GM18873 (cell line): ENCODE measurements at regions not wholly inside any gene's neighbourhood (a gene's known extent, or its start where the extent isn't known, plus 50 kb on each side); places are given as distances from the start of the nearest gene placed in this dataset.
"Not testable (repeated sequence)": the region's sequence is repeated elsewhere in the genome, so short reads cannot be mapped to it uniquely, and the experiment has no call there.

Experiments used
- ATAC-seq: cut with Tn5 transposase; IDR thresholded peaks from one replicate; pipeline ENCODE4 v1.9.1; 2021; ENCODE audit warnings: mild to moderate bottlenecking, moderate library complexity, moderate number of reproducible peaks; ENCODE audit not compliant: unreplicated experiment, low FRiP score

DNA sequence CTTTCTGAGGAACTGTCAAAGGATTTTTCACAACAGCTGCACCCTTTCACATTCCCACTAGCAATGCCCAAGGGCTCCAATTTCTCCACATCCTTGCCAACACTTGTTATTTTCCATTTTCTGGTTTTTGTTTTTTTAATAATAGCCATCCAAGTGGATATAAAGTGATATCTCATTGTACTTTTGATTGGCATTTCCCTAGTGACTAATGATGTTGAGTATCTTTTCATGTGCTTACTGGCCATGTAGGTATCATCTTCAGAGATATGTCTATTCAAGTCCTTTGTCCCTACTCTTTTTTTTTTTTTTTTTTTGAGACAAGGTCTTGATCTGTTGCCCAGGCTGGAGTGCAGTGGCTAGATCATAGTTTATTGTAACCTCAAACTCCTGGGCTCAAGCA, 115.8 kb upstream of the HAND1 start:
- no peak for ATAC-seq

DNA sequence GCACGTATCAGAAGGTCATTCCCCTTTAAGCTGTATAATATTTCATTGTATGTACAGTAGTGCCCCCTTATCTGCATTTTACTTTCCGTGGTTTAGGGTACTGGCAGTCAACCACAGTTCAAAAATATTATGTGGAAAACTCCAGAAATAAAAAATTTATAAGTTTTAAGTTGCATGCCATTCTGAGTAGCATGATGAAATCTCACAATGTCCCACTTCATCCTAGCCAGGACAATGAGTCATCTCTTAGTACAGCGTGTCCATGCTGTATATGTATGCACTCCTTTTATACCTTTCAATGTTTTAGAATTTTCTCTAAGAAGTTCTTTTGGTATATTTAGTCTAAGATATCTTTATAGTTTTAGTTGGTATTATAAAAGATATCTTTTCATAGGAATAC, 115.0 kb upstream of the HAND1 start:
- no peak for ATAC-seq

DNA sequence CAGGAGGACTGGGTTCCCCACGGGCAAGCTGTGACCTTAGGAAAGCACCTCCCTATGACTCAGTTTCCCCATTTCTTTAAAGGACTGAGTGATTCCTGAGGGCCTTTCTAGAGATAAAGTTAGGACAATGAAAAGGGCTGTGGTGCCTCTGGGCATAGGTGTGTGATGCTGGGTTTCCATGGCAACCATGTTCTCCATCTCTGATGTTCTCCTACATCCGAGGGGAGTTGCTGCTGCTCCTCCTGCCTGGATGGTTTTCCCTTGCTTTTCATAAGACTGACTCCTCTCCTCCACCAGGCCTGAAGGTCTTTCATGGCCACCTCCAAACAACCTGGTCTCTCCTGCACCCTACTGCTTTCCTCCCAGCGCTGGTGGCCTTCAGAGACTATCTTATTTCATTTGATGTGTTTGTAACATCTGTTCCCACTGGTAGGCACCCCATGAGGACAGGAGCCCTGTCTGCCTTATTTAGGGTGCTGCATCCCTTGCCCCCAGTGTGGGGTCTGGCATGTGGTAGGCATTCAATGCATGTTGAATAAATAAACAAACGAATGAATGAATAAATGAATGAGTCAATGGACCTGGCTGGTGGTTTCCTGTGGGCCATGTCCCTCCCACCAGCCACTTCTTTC, 112.2 kb upstream of the HAND1 start:
- ATAC-seq, result no peak

DNA sequence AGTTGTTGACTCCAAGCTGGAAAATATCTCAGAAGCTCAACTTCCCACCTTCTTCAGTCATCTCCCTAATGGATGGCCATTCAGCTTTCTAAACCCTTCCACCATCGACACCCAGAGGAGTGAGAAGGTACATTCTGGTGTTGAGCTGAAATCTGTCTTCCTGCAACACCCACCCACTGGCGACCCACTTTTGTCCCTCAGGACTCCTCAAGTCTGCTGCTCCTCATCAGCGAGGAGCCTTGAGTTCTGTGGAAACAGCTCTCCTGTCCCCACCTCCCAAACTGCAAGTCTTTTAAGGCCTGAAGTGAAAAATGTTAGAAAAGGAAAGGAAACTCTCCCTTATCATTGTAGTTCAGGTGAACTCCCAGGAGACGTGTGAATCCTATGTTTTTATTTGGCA, 111.5 kb upstream of the HAND1 start:
- no peak for ATAC-seq

DNA sequence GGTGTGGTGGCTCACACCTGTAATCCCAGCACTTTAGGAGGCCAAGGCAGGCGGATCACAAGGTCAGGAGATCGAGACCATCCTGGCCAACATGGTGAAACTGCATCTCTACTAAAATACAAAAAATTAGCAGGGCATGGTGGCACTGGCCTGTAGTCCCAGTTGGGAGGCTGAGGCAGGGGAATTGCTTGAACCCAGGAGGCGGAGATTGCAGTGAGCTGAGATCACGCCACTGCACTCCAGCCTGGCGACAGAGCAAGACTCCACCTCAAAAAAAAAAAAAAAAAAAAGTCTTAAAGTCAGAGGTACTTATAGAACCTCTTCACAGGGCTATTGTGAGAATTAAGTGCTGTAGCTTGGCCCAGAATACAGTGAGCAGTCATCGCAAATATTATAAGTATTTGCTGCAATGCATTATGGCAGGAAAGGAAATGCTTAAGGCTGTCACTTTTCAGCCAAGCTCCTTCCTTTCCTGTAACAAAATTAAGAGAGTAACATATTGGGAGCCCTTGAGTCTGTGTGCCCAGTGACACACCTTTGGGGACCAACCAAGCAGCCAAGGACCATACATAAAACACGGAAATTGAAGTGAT, 110.9 kb upstream of the HAND1 start:
- ATAC-seq, result not testable (repeated sequence)

DNA sequence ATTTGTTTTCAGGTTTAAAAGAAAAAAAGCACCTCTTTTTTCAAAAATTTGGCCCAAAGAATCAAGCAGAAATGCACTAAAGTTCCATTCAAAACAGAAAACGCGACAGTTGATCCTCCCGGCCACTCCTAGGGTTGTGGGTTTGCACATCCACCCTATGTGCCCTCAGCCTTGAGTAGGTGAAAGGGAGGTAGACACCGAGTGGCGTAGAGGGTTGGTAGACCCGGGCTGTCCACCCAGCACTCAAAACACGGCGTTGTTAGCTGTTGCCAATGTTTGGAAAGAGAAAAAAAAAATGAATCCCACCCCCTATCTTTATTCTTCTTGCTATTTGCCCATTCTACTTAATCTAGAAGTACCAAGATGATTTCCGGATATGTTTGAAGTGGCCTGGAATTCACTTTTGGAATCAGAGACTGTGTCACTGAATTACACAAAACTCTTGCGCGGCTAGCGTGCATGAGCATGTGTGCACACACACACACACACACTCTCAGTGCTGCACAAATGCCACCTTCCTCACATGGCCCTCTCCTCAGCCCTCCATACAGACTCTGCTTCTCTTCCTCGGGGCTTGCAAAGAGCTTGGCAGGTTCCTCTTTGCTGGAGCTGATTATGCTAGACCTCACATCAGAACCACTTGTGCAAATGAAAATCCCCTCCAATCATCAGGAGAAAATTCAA, 110.2 kb upstream of the HAND1 start:
- no peak for ATAC-seq

DNA sequence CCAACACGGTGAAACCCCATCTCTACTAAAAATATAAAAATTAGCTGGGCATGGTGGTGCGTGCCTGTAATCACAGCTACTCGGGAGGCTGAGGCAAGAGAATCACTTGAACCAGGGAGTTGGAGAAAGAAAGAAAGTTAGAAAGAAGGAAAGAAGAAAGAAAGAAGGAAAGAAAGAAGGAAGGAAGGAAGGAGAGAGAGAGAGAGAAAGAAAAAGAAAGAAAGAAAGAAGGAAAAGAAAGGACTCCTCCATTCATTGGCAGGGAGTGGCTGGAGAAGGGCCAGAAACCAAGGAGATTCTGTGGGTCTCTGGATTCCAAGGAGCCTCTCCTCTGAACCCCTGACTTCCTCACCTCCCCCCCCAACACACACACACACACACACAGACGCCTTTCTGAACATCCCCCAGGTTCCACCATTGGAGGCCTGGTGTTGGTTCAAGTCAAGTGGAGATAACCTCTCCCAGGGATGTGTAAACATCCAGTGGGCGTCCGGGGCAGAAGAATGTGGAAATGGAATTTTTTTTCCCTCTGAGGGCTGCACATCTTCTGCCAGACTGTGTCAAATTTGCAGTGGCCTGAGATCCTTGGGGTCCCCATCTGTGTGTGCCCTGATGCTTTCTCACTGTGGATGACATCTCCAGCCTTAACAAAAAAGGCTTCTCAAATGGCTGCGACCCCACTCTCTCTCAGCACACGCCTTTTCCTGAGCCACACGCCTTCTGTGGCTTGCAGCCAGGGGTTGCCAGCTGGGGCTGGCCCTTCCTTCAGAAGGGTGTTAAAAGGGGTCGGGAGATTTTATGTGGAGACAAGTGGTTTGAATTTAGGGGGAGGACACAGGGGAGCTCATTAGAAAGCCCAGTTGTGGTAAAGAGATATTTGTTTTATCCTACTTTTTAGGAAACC, 109.3 kb upstream of the HAND1 start:
- ATAC-seq, result no peak

DNA sequence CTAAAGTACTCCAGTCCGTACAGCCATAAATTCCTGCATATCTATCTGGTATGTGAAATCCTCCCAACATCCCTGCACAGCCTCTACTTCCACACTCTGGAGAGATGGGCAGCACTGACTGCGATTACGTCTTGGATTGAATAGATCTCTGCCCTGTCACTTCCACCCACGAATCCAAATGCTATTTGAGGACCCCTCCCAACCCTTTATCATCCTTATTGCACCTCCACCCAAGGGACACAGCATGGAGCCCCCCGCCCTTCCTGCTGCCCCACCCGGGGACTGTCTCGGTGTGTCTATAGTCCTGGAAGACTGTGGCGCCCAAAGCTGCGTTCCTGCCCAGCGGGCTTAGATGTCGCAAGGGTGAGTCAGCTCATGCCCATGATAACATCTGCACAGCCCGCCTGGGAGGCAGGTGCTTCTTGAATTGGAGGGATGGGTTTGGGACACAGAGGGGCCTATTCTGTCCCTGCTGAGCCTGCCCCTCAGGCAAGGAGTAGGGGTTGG, 105.7 kb upstream of the HAND1 start:
- no peak for ATAC-seq

DNA sequence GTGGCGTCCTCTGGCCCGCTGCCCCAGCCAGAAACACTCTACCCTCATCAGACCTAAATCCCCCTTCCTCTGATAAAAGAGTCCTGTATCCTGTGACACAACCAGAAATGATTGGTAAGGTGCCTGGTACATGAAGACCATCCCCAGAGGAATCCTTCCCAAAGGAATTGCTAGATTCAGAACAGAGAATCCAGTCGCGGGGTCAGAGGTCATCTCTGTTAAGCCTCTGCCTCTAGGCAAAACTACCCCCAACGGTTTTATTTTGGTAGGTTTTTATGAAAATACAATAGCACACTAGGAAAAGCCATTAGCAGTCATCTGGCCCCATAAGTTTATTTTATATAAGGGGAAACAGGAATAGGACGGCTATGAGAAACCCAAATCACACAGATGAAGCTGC, 102.4 kb upstream of the HAND1 start:
- ATAC-seq, result no peak

DNA sequence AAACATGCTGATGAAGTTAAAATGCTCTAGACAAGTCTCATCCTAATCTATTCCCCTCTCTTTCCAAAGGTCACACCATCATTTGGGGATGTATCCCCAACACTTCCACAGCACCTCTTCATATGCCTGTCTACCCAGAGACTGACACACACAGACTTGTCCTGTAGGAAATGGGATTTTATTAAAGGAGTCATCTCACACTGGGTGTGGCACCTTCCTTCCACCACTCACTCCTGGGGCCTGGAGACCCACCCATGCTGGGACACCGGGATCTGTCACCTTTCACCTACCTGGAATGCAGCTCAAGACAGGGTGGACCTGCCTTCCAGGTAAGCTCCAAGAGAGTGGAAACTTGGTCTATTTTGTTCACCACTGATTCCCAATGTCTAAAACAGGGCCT, 99.4 kb upstream of the HAND1 start:
- no peak for ATAC-seq

DNA sequence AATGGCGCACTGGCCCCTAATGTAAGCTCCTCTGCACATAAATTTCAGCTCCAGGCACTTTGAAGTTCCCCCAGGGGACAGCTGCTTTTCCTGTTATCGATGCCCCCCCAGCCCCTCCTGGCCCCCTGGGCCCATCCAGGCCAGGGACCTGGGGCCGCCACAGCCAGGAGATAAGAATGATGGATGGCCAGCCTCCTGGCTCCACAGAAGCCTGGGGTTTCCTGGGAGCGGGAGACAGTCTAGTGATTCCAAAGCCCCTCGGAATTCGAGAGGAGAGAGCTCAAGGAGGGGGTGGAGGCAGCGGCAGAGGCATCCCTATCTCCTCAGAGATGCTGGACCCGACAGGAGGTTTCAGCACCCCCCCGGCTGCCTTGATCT, 98.4 kb upstream of the HAND1 start:
- no peak for ATAC-seq

DNA sequence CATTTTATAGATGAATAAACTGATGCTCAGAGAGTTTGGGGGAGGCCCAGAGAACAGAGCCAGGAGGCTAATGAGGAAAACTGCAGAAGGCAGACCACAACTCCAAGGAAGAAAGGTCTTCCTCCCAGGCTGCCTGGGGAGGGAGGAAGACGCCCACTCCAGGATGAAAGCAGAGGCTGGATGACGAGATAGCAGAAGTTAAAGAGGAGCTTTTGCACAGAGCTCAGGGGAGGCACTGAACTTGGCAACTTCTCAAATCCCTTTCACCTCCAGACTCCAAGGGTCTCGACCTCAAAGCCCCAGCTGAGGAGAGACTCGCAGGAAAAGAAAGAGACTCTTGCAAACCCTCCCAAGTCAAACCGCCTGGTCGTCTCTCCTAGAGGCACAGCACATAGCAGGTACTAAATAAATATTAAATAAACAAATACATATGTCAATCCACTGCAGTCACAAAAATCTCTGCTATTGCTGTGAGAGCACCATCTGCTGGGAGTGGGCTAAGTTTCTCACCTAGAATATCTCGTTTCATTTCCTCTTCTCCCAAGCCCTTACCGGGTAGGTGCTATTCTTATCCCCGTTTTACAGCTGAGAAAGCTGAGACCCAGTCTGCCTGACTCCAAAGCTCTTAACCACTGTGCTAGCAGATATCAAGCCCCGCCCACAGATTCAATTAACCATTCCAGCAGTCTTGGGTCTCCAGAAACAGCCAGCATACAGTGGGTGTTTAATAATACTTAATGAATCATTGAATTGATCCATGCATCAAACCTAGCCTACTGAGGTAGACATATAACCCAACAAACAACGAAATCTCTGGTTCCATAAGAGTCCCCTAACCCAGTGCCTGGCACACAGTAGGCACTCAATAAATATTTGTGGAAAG, 97.8 kb upstream of the HAND1 start:
- ATAC-seq, result peak; percentile 87

DNA sequence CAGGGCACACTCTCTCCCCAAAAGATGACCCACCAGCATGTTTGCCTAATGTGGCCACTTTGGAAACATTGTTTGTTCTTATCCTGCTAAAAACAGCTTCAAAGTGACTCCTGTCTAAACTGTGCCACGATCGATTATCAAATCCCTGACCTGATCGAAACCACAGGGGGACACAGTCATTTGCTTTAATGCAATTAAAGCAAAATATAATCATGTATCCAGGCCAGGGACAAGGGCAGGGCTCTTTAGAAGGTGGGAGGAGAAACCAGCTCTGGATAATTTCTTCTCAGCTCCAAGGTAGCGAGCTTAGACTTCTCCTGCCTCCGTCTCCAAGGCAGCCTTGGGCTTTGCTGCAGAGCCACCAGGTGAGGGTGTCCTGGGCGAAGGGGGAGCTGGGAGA, 95.0 kb upstream of the HAND1 start:
- ATAC-seq, result no peak

DNA sequence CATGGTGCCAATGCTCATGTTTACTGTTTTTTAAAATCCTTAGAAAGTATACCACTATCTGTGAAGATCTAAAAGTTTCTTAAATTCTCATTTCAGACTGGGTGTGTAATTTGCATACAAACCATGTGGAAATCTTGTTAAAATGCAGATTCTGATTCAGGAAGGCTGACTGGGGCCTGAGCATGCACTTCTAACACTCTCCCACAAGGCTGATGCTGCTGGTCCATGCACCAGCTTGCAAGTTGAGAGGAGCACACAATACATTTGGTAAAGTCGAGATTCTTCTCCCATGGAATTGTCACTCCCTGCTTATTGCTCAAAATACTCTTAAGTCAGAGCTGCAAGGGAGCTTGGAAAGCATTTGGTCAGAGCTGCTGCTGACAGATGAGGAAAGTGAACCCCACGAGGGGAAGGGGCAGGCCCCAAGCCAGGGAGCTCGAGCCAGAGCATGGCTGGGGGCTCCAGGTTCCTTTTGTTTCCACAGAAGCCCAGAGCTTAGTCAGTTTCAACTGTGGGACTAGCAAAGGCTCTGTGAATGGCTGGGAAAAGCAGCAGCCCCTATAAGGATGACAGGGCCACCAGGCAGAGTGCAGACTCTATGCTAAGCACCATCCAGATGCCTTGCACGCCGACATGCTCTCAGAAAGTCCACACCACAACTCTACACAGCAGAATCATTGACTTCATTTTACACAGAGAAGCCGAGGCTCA, 93.5 kb upstream of the HAND1 start:
- no peak for ATAC-seq

DNA sequence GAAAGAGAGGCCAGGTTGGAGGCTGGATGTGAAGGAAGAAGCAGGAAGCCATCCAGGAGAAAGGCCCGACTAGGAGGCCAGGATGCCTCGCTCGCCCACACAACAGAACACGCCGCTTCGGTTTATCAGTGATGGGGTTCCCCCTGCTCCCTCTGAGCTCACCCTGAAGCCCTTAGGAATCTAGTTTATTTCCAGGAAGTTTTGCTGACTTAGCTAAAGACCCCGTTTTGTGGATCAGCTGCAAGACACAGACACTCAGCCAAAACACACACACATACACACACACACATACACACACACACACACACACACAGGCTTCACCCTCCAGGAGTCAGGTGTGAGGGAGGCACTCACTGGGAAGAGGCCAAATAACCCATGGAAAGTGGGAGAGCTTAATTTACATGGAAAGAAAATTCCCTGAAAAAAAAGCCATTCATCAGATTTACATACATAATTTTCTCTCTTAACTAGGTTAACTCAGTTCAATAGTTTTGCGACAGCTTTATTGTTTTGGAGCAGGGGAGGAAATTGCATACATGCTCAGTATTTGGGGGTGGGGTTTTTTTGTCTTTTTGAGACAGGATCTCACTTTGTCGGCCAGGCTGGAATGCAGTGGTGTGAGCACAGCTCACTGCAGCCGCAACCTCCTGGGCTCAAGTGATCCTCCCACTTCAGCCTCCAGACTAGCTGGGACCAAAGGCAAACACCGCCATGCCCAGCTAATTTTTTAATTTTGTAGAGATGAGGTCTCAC, 92.7 kb upstream of the HAND1 start:
- ATAC-seq, result no peak

DNA sequence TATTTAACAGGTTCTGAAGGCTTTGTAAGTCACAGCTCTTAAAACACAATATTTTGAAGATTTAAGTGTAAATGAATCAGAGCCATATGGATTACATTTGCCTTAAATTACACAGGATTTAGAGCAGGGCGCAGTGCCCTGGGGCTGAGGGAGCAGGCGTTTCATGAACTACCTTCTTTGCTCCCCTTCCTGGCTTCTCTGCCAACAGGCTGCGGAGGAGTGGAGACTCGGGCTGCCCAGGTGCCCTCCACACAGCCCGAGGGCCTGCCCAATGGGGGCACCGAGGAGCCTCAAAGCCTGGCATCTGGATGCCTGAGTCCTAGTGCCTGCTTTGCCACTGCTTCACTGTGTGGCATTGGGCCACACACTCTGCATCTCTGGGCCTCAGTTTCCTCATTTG, 90.6 kb upstream of the HAND1 start:
- ATAC-seq, result no peak

DNA sequence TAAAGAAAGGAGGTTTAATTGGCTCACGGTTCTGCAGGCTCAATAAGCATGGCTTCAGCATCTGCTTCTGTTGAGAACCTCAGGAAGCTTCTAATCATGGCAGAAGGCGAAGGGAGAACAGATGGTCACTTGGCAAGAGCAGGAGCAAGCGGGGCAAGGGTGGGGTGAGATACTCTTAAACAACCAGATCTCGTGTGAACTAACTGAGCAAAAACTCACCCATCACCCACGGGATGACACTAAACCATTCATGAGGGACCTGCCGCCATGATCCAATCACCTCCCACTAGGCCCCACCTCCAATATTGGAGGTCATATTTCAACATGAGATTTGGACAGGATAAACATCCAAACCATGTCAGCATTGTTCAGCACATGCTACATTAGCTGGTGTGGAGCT, 89.1 kb upstream of the HAND1 start:
- ATAC-seq, result no peak

DNA sequence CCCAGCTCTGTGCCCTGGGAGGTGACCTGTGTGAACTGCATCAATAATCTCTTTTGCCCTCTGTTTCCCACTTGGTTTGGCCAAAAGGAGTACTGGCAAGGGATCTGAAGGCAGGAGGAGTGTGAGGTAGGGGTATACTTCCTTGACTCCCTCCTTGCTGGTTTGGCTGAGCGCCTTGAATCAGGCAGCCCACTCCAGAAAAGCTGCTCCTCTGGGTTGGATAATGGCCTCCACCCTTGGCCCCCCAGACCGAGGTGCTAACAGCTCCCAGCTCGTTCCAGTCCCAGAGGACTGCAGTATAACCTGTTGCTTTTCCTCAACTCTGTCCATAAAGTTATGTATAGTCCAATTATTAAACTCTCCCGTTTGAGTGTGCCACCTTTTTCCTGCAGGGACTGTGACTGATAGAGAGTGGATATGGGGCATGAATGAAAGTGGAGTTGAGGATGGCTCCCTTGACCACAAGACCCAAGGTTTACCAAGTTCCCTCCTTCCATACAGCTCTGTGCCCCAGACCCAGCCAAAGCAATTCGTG, 88.2 kb upstream of the HAND1 start:
- no peak for ATAC-seq
